HepG2 (cell line): ENCODE measurements at regions not wholly inside any gene's neighbourhood (a gene's known extent, or its start where the extent isn't known, plus 50 kb on each side); places are given as distances from the start of the nearest gene placed in this dataset.

Experiments used
- ATAC-seq: fragments of 200-7000 bp; cut with Tn5 transposase; 3 replicates; pipeline ENCODE4 v1.9.1; 2020; ENCODE audit warnings: mild to moderate bottlenecking, moderate library complexity
- BruUV-seq: library from RNA; stranded (reverse); fragments of 400-500 nt; replicated peaks from 2 replicates; lab custom pipeline; 2021; lab: Mats Ljungman, UMichigan
- CTCF ChIA-PET: fragments of 300-600 bp; formaldehyde crosslinking; extraction: SDS; loops from one replicate; lab custom pipeline; 2021; ENCODE audit warnings: low total read pairs, inconsistent platforms, low intra/inter-chr PET ratio; lab: Yijun Ruan, JAX
- POLR2A ChIA-PET: fragments of 350-600 bp; sonication (Branson Sonifier 250); formaldehyde crosslinking; loops from one replicate; lab custom pipeline; 2020; ENCODE audit warnings: antibody characterized with exemption, inconsistent platforms; lab: Yijun Ruan, JAX
- DNase-seq: peaks from one replicate; pipeline ENCODE4 v3.0.0-alpha.2; 2015; ENCODE audit warnings: low spot score
- FAIRE-seq: peaks from 3 replicates; lab custom pipeline; 2011; peaks lifted over from hg19 to GRCh38; lab: Jason Lieb, UNC
- H2AFZ ChIP-seq: one replicate; pipeline ENCODE4 v1.6.1; 2011; ENCODE audit warnings: low read length, inconsistent platforms
- H3K27ac ChIP-seq: fragments of 300-600 bp; 3 replicates; pipeline ENCODE4 v1.8.0; 2011; ENCODE audit warnings: mixed run types, mild to moderate bottlenecking, mixed read lengths, low read length, inconsistent platforms; ENCODE audit not compliant: insufficient read depth; ENCODE audit errors: extremely low read length
- H3K27me3 ChIP-seq, 2 experiments: fragments of 200-600 bp in 1 of 2; 2 replicates in 1 of 2; 3 replicates in 1 of 2; pipeline versions ENCODE4 v1.6.0 to v1.8.0; 2011; ENCODE audit warnings: low read length in 2 of 2, mild to moderate bottlenecking in 2 of 2, moderate library complexity in 2 of 2, inconsistent platforms in 1 of 2; ENCODE audit not compliant: insufficient read depth in 2 of 2, control insufficient read depth in 1 of 2
- H3K36me3 ChIP-seq, 2 experiments: fragments of 200-600 bp in 1 of 2; replicated peaks in 1 of 2; 2 replicates in 1 of 2; 3 replicates in 1 of 2; pipeline versions ENCODE4 v1.5.1 to v1.8.0; 2011; ENCODE audit warnings: low read length in 2 of 2, inconsistent platforms in 1 of 2; ENCODE audit not compliant: insufficient read depth in 2 of 2, control insufficient read depth in 1 of 2
- H3K4me1 ChIP-seq: 2 replicates; pipeline ENCODE4 v1.5.1; 2012; ENCODE audit warnings: low read length, inconsistent platforms; ENCODE audit not compliant: insufficient read depth
- H3K4me2 ChIP-seq: 2 replicates; pipeline ENCODE4 v1.6.0; 2011; ENCODE audit warnings: low read depth, low read length, inconsistent platforms
- H3K4me3 ChIP-seq, 3 experiments: fragments of 200-600 bp in 1 of 3; sonication (generic), shearing (Covaris generic) in 1 of 3; replicated peaks in 1 of 3; 2 replicates each; pipeline ENCODE4 v1.5.1; 2011 to 2016; ENCODE audit warnings: low read length in 3 of 3, inconsistent platforms in 2 of 3, low read depth in 2 of 3, mild to moderate bottlenecking in 2 of 3, control low read depth in 1 of 3, mixed read lengths in 1 of 3; ENCODE audit not compliant: insufficient read depth in 1 of 3
- H3K79me2 ChIP-seq: one replicate; pipeline ENCODE4 v1.6.1; 2011; ENCODE audit warnings: low read length, inconsistent platforms; ENCODE audit not compliant: insufficient read depth
- H3K9ac ChIP-seq: 2 replicates; pipeline ENCODE4 v1.6.0; 2011; ENCODE audit warnings: mild to moderate bottlenecking, low read depth, low read length, inconsistent platforms; ENCODE audit not compliant: insufficient read depth
- H3K9me3 ChIP-seq: 2 replicates; pipeline ENCODE4 v1.5.1; 2012; ENCODE audit warnings: mild to moderate bottlenecking, low read length
- H4K20me1 ChIP-seq: 2 replicates; pipeline ENCODE4 v1.6.0; 2011; ENCODE audit warnings: inconsistent platforms, mild to moderate bottlenecking, low read length, moderate library complexity; ENCODE audit not compliant: insufficient read depth
- CBX5 ChIP-seq: sonication (generic); formaldehyde crosslinking; IDR thresholded peaks from 2 replicates; pipeline ENCODE4 v1.4.0; 2020; ENCODE audit warnings: missing genetic modification reagents, borderline replicate concordance
- HMG20A ChIP-seq: IDR thresholded peaks from 2 replicates; pipeline ENCODE4 v1.6.1; 2016; ENCODE audit warnings: borderline replicate concordance
- KDM2A ChIP-seq: sonication (generic); formaldehyde crosslinking; IDR thresholded peaks from 2 replicates; pipeline ENCODE4 v1.4.0; 2020; ENCODE audit warnings: low read depth, missing genetic modification reagents, borderline replicate concordance
- KDM5B ChIP-seq: sonication (generic); formaldehyde crosslinking; IDR thresholded peaks from 2 replicates; pipeline ENCODE4 v1.4.0; 2020; ENCODE audit warnings: missing genetic modification reagents, mild to moderate bottlenecking, borderline replicate concordance
- RELA ChIP-seq: sonication (generic); formaldehyde crosslinking; IDR thresholded peaks from 2 replicates; pipeline ENCODE4 v1.4.0; 2020; ENCODE audit warnings: missing genetic modification reagents
- RXRB ChIP-seq: IDR thresholded peaks from 2 replicates; pipeline ENCODE4 v1.6.1; 2016; ENCODE audit warnings: borderline replicate concordance, missing genetic modification reagents, missing compliant biosample characterization
- SP2 ChIP-seq: sonication (generic); formaldehyde crosslinking; IDR thresholded peaks from 2 replicates; pipeline ENCODE4 v1.5.1; 2020; ENCODE audit warnings: mild to moderate bottlenecking, missing genetic modification reagents
- STAG1 ChIP-seq: sonication (generic); formaldehyde crosslinking; IDR thresholded peaks from 2 replicates; pipeline ENCODE4 v1.4.0; 2020; ENCODE audit warnings: missing genetic modification reagents
- ZNF143 ChIP-seq: sonication (generic); formaldehyde crosslinking; IDR thresholded peaks from 2 replicates; pipeline ENCODE4 v1.4.0; 2020; ENCODE audit warnings: missing genetic modification reagents
- ZNF263 ChIP-seq: sonication (generic); formaldehyde crosslinking; IDR thresholded peaks from 2 replicates; pipeline ENCODE4 v1.4.0; 2020; ENCODE audit warnings: missing genetic modification reagents
- ZNF484 ChIP-seq: sonication (generic); formaldehyde crosslinking; IDR thresholded peaks from 2 replicates; pipeline ENCODE4 v1.5.1; 2020; ENCODE audit warnings: mild to moderate bottlenecking, low read depth, missing genetic modification reagents, borderline replicate concordance
- ZNF660 ChIP-seq: sonication (generic); formaldehyde crosslinking; IDR thresholded peaks from 2 replicates; pipeline ENCODE4 v1.5.1; 2020; ENCODE audit warnings: mild to moderate bottlenecking, low read depth, missing genetic modification reagents, borderline replicate concordance
- WGBS: methylation state at CpG from one replicate; pipeline ENCODE4 v1.1.6; 2017; ENCODE audit warnings: low lambda C conversion rate; 5-methylcytosine and 5-hydroxymethylcytosine counted together
- in situ Hi-C: cut with HindIII; loops from 2 replicates; pipeline ENCODE4 v1.10.0; 2017; ENCODE audit warnings: low pct_unique_long_range_greater_than_20kb; ENCODE audit not compliant: extremely low pct_ligation_motif_present
- intact Hi-C: fragments of 100-400 bp; cut with micrococcal nuclease; formaldehyde crosslinking; loops from one replicate; pipeline ENCODE4 v1.10.0; 2022; ENCODE audit not compliant: unreplicated experiment
- TF ChIP-seq, protein P1 (sequence below): sonication (generic); formaldehyde crosslinking; IDR thresholded peaks from 2 replicates; pipeline ENCODE4 v1.8.0; 2022; ENCODE audit warnings: mild to moderate bottlenecking, missing genetic modification reagents; ENCODE audit not compliant: insufficient replicate concordance
- TF ChIP-seq, protein P2 (sequence below): sonication (generic); formaldehyde crosslinking; IDR thresholded peaks from 2 replicates; pipeline ENCODE4 v1.8.0; 2022; ENCODE audit warnings: mild to moderate bottlenecking, missing genetic modification reagents, moderate library complexity
- TF ChIP-seq, protein P3 (sequence below): sonication (generic); formaldehyde crosslinking; IDR thresholded peaks from 2 replicates; pipeline ENCODE4 v1.9.0; 2021; ENCODE audit warnings: missing genetic modification reagents, borderline replicate concordance
- TF ChIP-seq, protein P4 (sequence below): IDR thresholded peaks from 2 replicates; pipeline ENCODE4 v1.6.1; 2018; ENCODE audit warnings: missing genetic modification reagents

DNA sequence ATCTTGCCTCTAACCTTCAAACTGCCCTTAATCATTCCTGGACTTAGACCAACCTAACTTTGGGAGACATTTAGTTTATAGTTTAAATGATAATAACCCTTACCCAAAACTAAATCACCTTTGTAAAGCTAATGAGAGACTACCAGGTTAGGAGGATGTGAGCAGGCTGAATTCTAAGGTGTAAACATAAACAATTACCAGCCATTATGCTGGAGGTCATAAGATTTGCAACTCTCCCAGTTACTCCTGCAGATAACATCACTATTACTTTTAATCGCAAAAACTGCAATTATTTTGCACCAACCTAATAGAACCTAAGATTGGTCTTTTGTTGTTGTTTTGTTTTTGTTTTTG lies 86.5 kb upstream of the MSH6 start:
- Histone ChIP-seq H3K79me2 (no peaks in the 10 kb centered on the region), H3K9ac (no peak overlapping the region), H3K4me3 (no peak overlapping the region), H3K36me3 (no peaks in the 10 kb centered on the region), H3K27me3 (peaks cover 0 to 4% of the 10 kb centered on the region in 2 experiments; a peak in 2 of 5 replicates), H2AFZ (no peak overlapping the region), H3K9me3 (no peaks in the 10 kb centered on the region), H3K4me1 (no peaks in the 10 kb centered on the region), H4K20me1 (no peaks in the 10 kb centered on the region), H3K4me2 (no peak overlapping the region), H3K27ac (no peak overlapping the region)
- in situ Hi-C loops = no loop called here
- FAIRE-seq = no peak
- WGBS = 27% methylated on average over 1 of the region's 1 CpG
- ChIA-PET CTCF (no interaction called here), POLR2A (no interaction called here)
- ATAC-seq = no peak
- DNase-seq = no peak
- TF ChIP-seq CBX5 (CRISPR knock-in tag) (no peak), RXRB (CRISPR knock-in tag) (no peak), KDM2A (CRISPR knock-in tag) (no peak), ZNF484 (CRISPR knock-in tag) (no peak), ZNF143 (no peak), SP2 (CRISPR knock-in tag) (no peak), ZNF660 (CRISPR knock-in tag) (no peak), HMG20A (CRISPR knock-in tag) (no peak), STAG1 (CRISPR knock-in tag) (no peak), ZNF263 (CRISPR knock-in tag) (no peak), RELA (CRISPR knock-in tag) (no peak), KDM5B (CRISPR knock-in tag) (no peak)
- TF ChIP-seq, protein P1, sequence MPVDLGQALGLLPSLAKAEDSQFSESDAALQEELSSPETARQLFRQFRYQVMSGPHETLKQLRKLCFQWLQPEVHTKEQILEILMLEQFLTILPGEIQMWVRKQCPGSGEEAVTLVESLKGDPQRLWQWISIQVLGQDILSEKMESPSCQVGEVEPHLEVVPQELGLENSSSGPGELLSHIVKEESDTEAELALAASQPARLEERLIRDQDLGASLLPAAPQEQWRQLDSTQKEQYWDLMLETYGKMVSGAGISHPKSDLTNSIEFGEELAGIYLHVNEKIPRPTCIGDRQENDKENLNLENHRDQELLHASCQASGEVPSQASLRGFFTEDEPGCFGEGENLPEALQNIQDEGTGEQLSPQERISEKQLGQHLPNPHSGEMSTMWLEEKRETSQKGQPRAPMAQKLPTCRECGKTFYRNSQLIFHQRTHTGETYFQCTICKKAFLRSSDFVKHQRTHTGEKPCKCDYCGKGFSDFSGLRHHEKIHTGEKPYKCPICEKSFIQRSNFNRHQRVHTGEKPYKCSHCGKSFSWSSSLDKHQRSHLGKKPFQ (CRISPR knock-in tag) = no peak
- TF ChIP-seq, protein P2, sequence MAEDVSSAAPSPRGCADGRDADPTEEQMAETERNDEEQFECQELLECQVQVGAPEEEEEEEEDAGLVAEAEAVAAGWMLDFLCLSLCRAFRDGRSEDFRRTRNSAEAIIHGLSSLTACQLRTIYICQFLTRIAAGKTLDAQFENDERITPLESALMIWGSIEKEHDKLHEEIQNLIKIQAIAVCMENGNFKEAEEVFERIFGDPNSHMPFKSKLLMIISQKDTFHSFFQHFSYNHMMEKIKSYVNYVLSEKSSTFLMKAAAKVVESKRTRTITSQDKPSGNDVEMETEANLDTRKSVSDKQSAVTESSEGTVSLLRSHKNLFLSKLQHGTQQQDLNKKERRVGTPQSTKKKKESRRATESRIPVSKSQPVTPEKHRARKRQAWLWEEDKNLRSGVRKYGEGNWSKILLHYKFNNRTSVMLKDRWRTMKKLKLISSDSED (CRISPR knock-in tag) = no peak
- TF ChIP-seq, protein P3, sequence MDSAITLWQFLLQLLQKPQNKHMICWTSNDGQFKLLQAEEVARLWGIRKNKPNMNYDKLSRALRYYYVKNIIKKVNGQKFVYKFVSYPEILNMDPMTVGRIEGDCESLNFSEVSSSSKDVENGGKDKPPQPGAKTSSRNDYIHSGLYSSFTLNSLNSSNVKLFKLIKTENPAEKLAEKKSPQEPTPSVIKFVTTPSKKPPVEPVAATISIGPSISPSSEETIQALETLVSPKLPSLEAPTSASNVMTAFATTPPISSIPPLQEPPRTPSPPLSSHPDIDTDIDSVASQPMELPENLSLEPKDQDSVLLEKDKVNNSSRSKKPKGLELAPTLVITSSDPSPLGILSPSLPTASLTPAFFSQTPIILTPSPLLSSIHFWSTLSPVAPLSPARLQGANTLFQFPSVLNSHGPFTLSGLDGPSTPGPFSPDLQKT (CRISPR knock-in tag) = no peak
- TF ChIP-seq, protein P4, sequence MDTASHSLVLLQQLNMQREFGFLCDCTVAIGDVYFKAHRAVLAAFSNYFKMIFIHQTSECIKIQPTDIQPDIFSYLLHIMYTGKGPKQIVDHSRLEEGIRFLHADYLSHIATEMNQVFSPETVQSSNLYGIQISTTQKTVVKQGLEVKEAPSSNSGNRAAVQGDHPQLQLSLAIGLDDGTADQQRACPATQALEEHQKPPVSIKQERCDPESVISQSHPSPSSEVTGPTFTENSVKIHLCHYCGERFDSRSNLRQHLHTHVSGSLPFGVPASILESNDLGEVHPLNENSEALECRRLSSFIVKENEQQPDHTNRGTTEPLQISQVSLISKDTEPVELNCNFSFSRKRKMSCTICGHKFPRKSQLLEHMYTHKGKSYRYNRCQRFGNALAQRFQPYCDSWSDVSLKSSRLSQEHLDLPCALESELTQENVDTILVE (CRISPR knock-in tag) = no peak
- no TSS peak for BruUV-seq
- intact Hi-C loops = no loop called here
